22Rv1 (cell line): ENCODE measurements at regions not wholly inside any gene's neighbourhood (a gene's known extent, or its start where the extent isn't known, plus 50 kb on each side); places are given as distances from the start of the nearest gene placed in this dataset.

Experiments
- ZFX ChIP-seq: fragments of 450-650 bp; IDR thresholded peaks from 2 replicates; pipeline ENCODE4 v1.6.1; 2017; ENCODE audit warnings: antibody characterized with exemption, borderline replicate concordance
- TF ChIP-seq, protein P1 (sequence below): fragments of 450-650 bp; IDR thresholded peaks from 2 replicates; pipeline ENCODE4 v1.5.1; 2017; ENCODE audit warnings: mild to moderate bottlenecking

DNA sequence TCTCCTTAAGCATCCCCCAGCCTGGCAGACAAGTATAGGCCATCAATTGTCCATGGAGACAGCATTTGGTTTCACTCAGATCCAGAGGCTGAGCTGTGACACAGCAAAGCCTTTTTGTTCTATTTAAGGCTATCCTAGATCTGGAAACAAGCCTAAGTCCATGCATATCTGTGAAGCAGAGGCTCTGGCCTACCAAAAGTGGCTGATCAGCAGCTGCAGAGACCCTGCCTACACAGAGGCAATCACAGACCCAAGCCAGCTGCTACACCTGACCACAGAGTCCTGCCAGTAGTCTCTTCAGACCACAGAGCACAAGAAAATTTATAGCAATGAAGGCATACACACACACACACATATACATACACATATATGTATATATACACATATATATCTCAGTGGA, 501.7 kb upstream of the ARPP21 start:
- TF ChIP-seq, protein P1, sequence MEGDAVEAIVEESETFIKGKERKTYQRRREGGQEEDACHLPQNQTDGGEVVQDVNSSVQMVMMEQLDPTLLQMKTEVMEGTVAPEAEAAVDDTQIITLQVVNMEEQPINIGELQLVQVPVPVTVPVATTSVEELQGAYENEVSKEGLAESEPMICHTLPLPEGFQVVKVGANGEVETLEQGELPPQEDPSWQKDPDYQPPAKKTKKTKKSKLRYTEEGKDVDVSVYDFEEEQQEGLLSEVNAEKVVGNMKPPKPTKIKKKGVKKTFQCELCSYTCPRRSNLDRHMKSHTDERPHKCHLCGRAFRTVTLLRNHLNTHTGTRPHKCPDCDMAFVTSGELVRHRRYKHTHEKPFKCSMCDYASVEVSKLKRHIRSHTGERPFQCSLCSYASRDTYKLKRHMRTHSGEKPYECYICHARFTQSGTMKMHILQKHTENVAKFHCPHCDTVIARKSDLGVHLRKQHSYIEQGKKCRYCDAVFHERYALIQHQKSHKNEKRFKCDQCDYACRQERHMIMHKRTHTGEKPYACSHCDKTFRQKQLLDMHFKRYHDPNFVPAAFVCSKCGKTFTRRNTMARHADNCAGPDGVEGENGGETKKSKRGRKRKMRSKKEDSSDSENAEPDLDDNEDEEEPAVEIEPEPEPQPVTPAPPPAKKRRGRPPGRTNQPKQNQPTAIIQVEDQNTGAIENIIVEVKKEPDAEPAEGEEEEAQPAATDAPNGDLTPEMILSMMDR = no peak
- TF ChIP-seq ZFX = no peak
